T47D (cell line): ENCODE measurements at regions not wholly inside any gene's neighbourhood (a gene's known extent, or its start where the extent isn't known, plus 50 kb on each side); places are given as distances from the start of the nearest gene placed in this dataset.
"Not testable (repeated sequence)": the region's sequence is repeated elsewhere in the genome, so short reads cannot be mapped to it uniquely, and the experiment has no call there.

Source experiments
- DNase-seq, 2 experiments: peaks; one replicate each; pipeline versions ENCODE4 v3.0.0 to v3.0.0-alpha.2; 2011 to 2012; ENCODE audit warnings: low read depth in 1 of 2, low spot score in 1 of 2
- JUND ChIP-seq: IDR thresholded peaks from 2 replicates; pipeline ENCODE4 v1.6.1; 2012; ENCODE audit warnings: low read depth
- in situ Hi-C: cut with HindIII; loops from 2 replicates; pipeline ENCODE4 v1.10.0; 2016; ENCODE audit warnings: low sequenced_read_pairs, low pct_unique_long_range_greater_than_20kb

GRCh38 chr4:131721883-131722282, 1427.2 kb upstream of the PCDH10 start:
- DNase-seq = no peak
- no peak for TF ChIP-seq JUND
- in situ Hi-C loops = no loop called here

- DNase-seq, in situ Hi-C loops: not testable (repeated sequence)
Measured at GRCh38 chr4:131723069-131723468, 1426.0 kb upstream of the PCDH10 start.

DNA sequence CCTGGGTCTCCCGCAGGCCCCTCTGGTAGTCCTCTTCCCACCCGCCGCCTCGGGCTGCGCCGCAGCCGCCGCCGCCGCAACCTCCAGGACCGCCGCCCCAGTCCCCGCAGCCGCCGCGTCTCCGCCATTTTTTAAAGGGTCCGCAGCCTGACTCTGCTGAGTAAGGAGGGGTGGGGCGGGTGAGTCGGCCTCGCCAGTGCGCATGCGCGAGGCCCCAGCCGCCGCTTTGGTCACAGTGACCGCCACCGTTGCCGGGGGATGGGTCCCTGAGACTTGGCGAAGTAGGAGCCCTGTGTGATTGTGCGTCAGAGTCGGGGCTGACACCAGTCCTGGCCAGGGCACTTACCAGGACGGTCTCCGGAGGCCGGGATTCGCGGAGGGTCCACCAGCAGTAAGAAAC, 1424.2 kb upstream of the PCDH10 start:
- in situ Hi-C loops = not testable (repeated sequence)
- DNase-seq = peak in 1 of 2 experiments; percentile 68

DNA sequence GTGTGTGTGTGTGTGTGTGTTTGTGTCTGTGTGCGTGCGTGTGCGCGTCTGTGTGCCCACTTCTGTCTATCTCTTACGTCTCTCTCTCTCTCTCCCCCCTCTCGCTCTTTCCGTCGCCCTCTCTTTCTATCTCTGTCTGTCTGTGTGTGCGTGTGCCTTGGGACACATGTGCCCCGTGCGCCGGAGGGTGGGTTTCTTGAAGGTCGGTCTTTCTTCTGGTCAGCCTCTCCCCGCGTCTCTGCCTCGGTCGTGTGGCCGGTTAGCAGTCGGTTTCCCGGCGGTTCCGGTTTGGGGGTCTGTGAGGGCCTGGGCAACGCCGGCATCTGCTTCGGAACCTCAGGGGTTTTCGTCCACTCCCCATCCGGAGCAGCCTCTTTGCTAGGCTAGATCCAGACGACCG, 1423.6 kb upstream of the PCDH10 start:
- DNase-seq, in situ Hi-C loops: not testable (repeated sequence)

DNA sequence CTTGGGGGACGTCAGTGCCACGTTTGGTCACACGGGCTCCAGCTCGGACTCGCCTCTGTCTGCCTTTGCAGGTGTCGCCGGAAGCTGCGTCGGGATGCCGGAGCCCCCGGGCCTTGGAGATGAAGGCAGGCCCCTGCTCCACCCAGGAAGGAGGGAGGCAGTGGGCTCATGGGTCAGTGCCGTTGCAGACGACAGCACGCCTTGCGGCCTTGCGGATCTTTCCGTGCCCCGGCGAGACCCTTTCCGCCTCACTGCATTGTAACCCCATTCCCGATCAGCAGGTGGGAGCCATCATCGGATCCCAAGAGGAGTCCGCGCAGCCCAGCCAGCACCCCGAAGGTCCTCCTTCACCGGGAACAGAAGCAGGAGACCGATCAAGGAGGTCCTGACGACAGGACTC, 1422.2 kb upstream of the PCDH10 start:
- DNase-seq, in situ Hi-C loops: not testable (repeated sequence)

GRCh38 chr4:131727418-131727817, 1421.7 kb upstream of the PCDH10 start:
- in situ Hi-C loops, DNase-seq: not testable (repeated sequence)

GRCh38 chr4:131729205-131729604, 1419.9 kb upstream of the PCDH10 start:
- DNase-seq, in situ Hi-C loops: not testable (repeated sequence)

- in situ Hi-C loops, DNase-seq: not testable (repeated sequence)
Measured at GRCh38 chr4:131729716-131730398, 1419.2 kb upstream of the PCDH10 start.

GRCh38 chr4:131730574-131730973, 1418.5 kb upstream of the PCDH10 start:
- in situ Hi-C loops, DNase-seq: not testable (repeated sequence)

- in situ Hi-C loops, DNase-seq: not testable (repeated sequence)
Measured at GRCh38 chr4:131732034-131732630, 1417.0 kb upstream of the PCDH10 start.

GRCh38 chr4:131734321-131734720, 1414.8 kb upstream of the PCDH10 start:
- in situ Hi-C loops, DNase-seq: not testable (repeated sequence)

GRCh38 chr4:131734851-131735385, 1414.2 kb upstream of the PCDH10 start:
- in situ Hi-C loops, DNase-seq: not testable (repeated sequence)

- DNase-seq, in situ Hi-C loops: not testable (repeated sequence)
Measured at GRCh38 chr4:131738991-131739390, 1410.1 kb upstream of the PCDH10 start.

DNA sequence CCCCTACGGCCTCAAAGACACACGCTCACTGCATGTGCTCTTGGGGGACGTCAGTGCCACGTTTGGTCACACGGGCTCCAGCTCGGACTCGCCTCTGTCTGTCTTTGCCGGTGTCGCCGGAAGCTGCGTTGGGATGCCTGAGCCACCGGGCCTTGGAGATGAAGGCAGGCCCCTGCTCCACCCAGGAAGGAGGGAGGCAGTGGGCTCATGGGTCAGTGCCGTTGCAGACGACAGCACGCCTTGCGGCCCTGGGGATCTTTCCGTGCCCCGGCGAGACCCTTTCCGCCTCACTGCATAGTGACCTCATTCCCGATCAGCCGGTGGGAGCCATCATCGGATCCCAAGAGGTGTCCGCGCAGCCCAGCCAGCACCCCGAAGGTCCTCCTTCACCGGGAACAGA, 1407.3 kb upstream of the PCDH10 start:
- in situ Hi-C loops, DNase-seq: not testable (repeated sequence)

- DNase-seq, in situ Hi-C loops: not testable (repeated sequence)
Measured at GRCh38 chr4:131742536-131743205, 1406.4 kb upstream of the PCDH10 start.

GRCh38 chr4:131743348-131743747, 1405.7 kb upstream of the PCDH10 start:
- DNase-seq, in situ Hi-C loops: not testable (repeated sequence)

GRCh38 chr4:131747203-131747602, 1401.9 kb upstream of the PCDH10 start:
- in situ Hi-C loops, DNase-seq: not testable (repeated sequence)

GRCh38 chr4:131749224-131749623, 1399.9 kb upstream of the PCDH10 start:
- in situ Hi-C loops, DNase-seq: not testable (repeated sequence)
